Spleen (tissue), 7 donors: ENCODE measurements at regions not wholly inside any gene's neighbourhood (a gene's known extent, or its start where the extent isn't known, plus 50 kb on each side); places are given as distances from the start of the nearest gene placed in this dataset.

ENCODE experiments used
- CTCF ChIP-seq, 11 experiments: fragments of 200-600 bp in 7 of 11; fragments of 450-650 bp in 4 of 11; sonication (generic) in 4 of 11; IDR thresholded peaks in 8 of 11; conservative IDR thresholded peaks in 3 of 11; 1 replicate in 7 of 11; 2 replicates in 4 of 11; pipeline versions ENCODE4 v1.4.0 to v1.8.0; 2016 to 2021; ENCODE audit warnings: antibody characterized with exemption in 11 of 11, inconsistent platforms in 4 of 11, mild to moderate bottlenecking in 1 of 11
- POLR2A ChIP-seq, 3 donors: fragments of 450-650 bp; IDR thresholded peaks; one replicate each; pipeline ENCODE4 v1.5.1; 2017; ENCODE audit warnings: antibody characterized with exemption in 3 of 3, mild to moderate bottlenecking in 1 of 3
- donor health status: DM: no; HTN: no; CAD: no; lungs with moderate emphysema.
- donor health status: DM: no; HTN: no; CAD: no.
- donor health status: DM: no; HTN: no; CAD: no.

DNA sequence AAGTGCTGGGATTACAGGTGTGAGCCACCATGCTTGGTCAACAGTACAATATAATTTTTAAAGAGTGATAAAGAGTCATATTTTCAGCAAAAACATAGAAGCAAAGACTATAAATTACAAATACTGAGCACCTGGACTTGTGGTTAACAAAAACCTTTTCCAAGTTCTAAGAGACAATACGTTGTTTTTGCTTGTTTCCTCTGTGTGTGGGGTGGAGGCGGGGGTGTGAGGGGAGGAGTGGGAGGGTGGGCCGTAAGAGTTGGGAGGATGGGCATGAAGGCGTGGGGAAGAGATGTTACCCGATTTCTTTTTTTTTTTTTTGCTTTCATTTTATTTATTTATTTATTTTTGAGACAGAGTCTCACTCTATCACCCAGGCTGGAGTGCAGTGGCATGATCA lies 78.0 kb upstream of the WIPF1 start:
- no peak for TF ChIP-seq CTCF (IDR thresholded peaks at IDR 0.05 in 8 of 11, conservative IDR thresholded peaks at IDR 0.05 in 3 of 11)
- no peak for TF ChIP-seq POLR2A (IDR thresholded peaks at IDR 0.05)
